Activated B cell treated with CpG ODN at 0.5 μM for 24 hours (primary cell): ENCODE measurements at regions not wholly inside any gene's neighbourhood (a gene's known extent, or its start where the extent isn't known, plus 50 kb on each side); places are given as distances from the start of the nearest gene placed in this dataset.
"Not testable (repeated sequence)": the region's sequence is repeated elsewhere in the genome, so short reads cannot be mapped to it uniquely, and the experiment has no call there.

Source experiments
- ATAC-seq: fragments of 200-7000 bp; cut with Tn5 transposase; one replicate; pipeline ENCODE4 v1.10.0; 2021; ENCODE audit warnings: low read depth, mild to moderate bottlenecking, moderate library complexity
- CTCF ChIA-PET: fragments of 350-600 bp; sonication (Branson Sonifier 250); formaldehyde crosslinking; loops from one replicate; lab custom pipeline; 2021; ENCODE audit warnings: antibody characterized with exemption; lab: Charles Lee
- POLR2A ChIA-PET: fragments of 350-600 bp; sonication (Branson Sonifier 250); formaldehyde crosslinking; loops from one replicate; lab custom pipeline; 2021; ENCODE audit warnings: antibody characterized with exemption; lab: Charles Lee
- DNase-seq: peaks from one replicate; pipeline ENCODE4 v3.0.0; 2022
- H3K27ac Mint-ChIP-seq: one replicate; pipeline ENCODE4 v1.8.0; 2020; ENCODE audit warnings: mixed read lengths
- H3K27me3 Mint-ChIP-seq: one replicate; pipeline ENCODE4 v1.8.0; 2021; ENCODE audit warnings: mixed read lengths
- H3K36me3 Mint-ChIP-seq: one replicate; pipeline ENCODE4 v1.8.0; 2021; ENCODE audit warnings: low read depth, mixed read lengths
- H3K4me1 Mint-ChIP-seq: one replicate; pipeline ENCODE4 v1.8.0; 2021; ENCODE audit warnings: mixed read lengths
- H3K4me3 Mint-ChIP-seq: one replicate; pipeline ENCODE4 v1.8.0; 2020; ENCODE audit warnings: mild to moderate bottlenecking, mixed read lengths
- H3K9me3 Mint-ChIP-seq: one replicate; pipeline ENCODE4 v1.8.0; 2020; ENCODE audit warnings: mixed read lengths
- intact Hi-C: fragments of 100-400 bp; cut with micrococcal nuclease; formaldehyde crosslinking; loops from one replicate; pipeline ENCODE4 v1.15.1; 2024
- TF ChIP-seq, protein P1 (sequence below): fragments of 200-600 bp; IDR thresholded peaks from one replicate; pipeline ENCODE4 v1.8.0; 2022; ENCODE audit warnings: antibody characterized with exemption, mild to moderate bottlenecking

DNA sequence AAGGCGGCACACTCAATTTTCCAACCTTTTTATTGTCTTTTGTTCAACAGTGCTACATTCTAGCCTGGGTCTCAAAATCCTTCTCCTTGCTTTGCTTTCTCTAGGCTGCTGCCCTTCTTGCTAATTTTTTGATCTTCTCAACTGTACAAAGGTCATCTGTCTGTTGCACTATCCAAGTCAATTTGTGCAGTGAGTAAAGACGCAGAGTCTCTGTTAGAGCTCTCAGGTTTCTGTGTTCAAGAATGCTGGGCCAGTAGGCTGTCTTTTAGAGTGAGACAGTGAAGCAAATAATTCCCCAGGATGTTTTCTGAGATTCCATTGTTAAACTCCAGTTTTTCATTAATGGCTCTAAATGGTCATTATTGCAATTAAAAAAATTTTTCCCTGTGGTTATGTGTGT lies 255.7 kb upstream of the ACTBL2 start:
- no peaks in the 10 kb centered on the region for H3K9me3 Mint-ChIP-seq
- TF ChIP-seq, protein P1, sequence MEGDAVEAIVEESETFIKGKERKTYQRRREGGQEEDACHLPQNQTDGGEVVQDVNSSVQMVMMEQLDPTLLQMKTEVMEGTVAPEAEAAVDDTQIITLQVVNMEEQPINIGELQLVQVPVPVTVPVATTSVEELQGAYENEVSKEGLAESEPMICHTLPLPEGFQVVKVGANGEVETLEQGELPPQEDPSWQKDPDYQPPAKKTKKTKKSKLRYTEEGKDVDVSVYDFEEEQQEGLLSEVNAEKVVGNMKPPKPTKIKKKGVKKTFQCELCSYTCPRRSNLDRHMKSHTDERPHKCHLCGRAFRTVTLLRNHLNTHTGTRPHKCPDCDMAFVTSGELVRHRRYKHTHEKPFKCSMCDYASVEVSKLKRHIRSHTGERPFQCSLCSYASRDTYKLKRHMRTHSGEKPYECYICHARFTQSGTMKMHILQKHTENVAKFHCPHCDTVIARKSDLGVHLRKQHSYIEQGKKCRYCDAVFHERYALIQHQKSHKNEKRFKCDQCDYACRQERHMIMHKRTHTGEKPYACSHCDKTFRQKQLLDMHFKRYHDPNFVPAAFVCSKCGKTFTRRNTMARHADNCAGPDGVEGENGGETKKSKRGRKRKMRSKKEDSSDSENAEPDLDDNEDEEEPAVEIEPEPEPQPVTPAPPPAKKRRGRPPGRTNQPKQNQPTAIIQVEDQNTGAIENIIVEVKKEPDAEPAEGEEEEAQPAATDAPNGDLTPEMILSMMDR, result no peak
- no peaks in the 10 kb centered on the region for H3K4me1 Mint-ChIP-seq
- H3K27me3 Mint-ChIP-seq, result no peaks in the 10 kb centered on the region
- no peak for DNase-seq
- no peak overlapping the region for H3K4me3 Mint-ChIP-seq
- POLR2A ChIA-PET, result no interaction called here
- ATAC-seq, result no peak
- CTCF ChIA-PET, result no interaction called here
- intact Hi-C loops, result no loop called here
- no peak overlapping the region for H3K27ac Mint-ChIP-seq
- no peaks in the 10 kb centered on the region for H3K36me3 Mint-ChIP-seq

DNA sequence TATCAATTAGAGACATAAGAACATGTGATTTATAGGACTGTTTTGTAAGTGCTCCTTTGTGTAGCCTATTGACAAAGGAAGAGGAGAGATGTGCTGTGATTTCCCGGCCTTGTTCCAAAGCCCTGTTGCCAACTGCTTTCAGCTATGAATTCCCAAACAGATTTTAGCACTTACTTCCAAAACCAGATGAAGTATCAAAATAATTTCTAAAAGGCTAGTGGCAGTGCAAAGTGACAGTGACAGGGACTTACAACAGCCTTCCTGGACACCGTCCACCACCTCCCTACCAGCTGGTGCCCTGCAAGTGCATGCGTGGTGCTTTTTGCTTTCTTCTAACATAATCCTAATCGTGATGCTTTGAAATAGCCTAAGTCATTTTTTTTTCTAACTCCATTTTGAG lies 254.1 kb upstream of the ACTBL2 start:
- Mint-ChIP-seq H3K4me3 (no peak overlapping the region), H3K27me3 (no peaks in the 10 kb centered on the region), H3K9me3 (no peaks in the 10 kb centered on the region), H3K27ac (no peak overlapping the region), H3K4me1 (no peaks in the 10 kb centered on the region), H3K36me3 (no peaks in the 10 kb centered on the region)
- TF ChIP-seq, protein P1, result no peak
- DNase-seq, result no peak
- intact Hi-C loops, result no loop called here
- ChIA-PET POLR2A (no interaction called here), CTCF (no interaction called here)
- no peak for ATAC-seq

DNA sequence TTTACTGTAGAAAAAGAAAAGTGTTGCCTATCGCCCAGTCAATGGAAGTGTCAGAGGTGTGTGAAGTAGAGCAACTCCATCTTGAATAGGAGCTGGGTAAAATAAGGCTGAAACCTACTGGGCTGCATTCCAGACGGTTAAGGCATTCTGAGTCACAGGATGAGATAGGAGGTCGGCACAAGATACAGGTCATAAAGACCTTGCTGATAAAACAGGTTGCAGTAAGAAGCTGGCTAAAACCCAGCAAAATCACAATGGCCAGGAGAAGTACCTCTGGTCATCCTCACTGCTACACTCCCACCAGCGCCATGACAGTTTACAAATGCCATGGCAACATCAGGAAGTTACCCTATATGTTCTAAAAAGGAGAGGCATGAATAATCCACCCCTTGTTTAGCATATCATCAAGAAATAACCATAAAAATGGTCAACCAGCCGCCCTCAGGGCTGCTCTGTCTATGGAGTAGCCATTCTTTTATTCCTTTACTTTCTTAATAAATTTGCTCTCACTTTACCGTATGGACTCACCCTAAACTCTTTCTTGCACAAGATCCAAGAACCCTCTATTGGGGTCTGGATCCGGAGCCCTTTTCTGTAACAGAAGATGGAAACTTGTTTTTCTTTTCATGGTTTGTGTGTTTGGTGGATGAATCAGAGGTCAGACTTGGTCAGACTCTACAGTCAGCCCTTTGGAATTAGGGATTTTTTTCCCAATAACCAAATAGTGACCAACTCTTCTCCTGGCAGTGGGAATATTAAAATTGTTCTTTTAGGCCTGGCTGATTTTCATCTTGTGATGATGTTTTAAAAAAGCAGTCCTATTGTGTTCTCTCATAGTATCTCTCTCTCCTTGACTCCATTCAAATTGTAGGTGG lies 252.9 kb upstream of the ACTBL2 start:
- POLR2A ChIA-PET, intact Hi-C loops, DNase-seq, CTCF ChIA-PET, H3K4me3 Mint-ChIP-seq, H3K9me3 Mint-ChIP-seq, H3K36me3 Mint-ChIP-seq, H3K4me1 Mint-ChIP-seq, H3K27me3 Mint-ChIP-seq, ATAC-seq, H3K27ac Mint-ChIP-seq: not testable (repeated sequence)

DNA sequence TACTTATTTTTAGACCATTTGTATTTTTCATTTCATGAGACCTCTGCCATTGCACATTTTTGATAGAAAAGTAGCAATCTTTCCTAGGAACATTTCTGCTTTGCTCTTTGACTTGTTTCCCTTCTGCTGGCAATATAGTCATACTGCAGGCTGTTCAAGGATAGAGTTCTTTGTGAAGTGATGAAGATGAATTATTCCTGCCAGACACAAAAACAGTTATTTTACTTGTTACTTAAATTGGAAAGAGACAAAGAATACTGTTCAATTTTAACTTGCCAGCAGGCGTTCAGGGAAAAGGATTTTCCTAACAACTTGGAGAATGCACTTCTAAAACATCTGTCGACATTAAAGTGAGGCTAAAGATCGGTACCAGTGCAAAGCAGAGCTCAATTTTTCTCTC lies 251.7 kb upstream of the ACTBL2 start:
- DNase-seq (no peak), ATAC-seq (no peak)
- H3K9me3 Mint-ChIP-seq, result no peaks in the 10 kb centered on the region
- no peaks in the 10 kb centered on the region for H3K36me3 Mint-ChIP-seq
- no peaks in the 10 kb centered on the region for H3K27me3 Mint-ChIP-seq
- intact Hi-C loops, result no loop called here
- POLR2A ChIA-PET, result no interaction called here
- CTCF ChIA-PET, result no interaction called here
- no peak overlapping the region for H3K27ac Mint-ChIP-seq
- TF ChIP-seq, protein P1, result no peak
- no peak overlapping the region for H3K4me3 Mint-ChIP-seq
- no peaks in the 10 kb centered on the region for H3K4me1 Mint-ChIP-seq

DNA sequence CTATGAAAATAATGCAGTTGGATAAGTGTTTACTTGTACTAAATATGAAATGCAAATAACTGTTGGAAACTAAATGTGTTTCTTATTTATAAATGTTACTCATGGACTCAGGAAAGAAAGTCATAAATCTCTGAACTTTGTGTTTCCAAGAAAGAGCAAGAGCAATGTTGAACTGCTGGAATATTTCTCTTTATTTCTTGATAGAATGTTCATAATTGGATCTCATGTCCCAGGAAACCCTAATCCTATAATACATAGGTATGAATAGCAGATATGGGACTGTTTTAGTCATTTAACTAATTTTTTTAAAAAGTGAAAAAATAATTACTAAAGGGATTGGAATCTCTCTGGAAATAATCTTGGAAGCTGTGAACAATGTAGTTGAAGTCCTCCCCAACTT lies 245.0 kb upstream of the ACTBL2 start:
- ChIA-PET CTCF (no interaction called here), POLR2A (no interaction called here)
- Mint-ChIP-seq H3K4me3 (no peak overlapping the region), H3K4me1 (no peaks in the 10 kb centered on the region), H3K36me3 (no peaks in the 10 kb centered on the region), H3K27me3 (no peaks in the 10 kb centered on the region), H3K9me3 (peaks cover 5% of the 10 kb centered on the region), H3K27ac (no peak overlapping the region)
- DNase-seq (no peak), ATAC-seq (no peak)
- intact Hi-C loops, result no loop called here
- TF ChIP-seq, protein P1, result no peak
